ENCODE measurements at regions not wholly inside any gene's neighbourhood (a gene's known extent, or its start where the extent isn't known, plus 50 kb on each side); places are given as distances from the start of the nearest gene placed in this dataset.

GRCh38 chrX:97860226-97860625, 976.5 kb downstream of the RPA4 start:
- TF ChIP-seq CTCF (IDR thresholded peaks at IDR 0.05) (no peak), POLR2A (IDR thresholded peaks at IDR 0.05; ENCODE audit: low read depth) (no peak), POLR2AphosphoS5 (IDR thresholded peaks at IDR 0.05) (no peak)

Data from esophagus muscularis mucosa (tissue), 3 donors.